CD4-positive, alpha-beta memory T cell (primary cell): ENCODE measurements at regions not wholly inside any gene's neighbourhood (a gene's known extent, or its start where the extent isn't known, plus 50 kb on each side); places are given as distances from the start of the nearest gene placed in this dataset.

Experiments
- CTCF ChIA-PET: fragments of 350-600 bp; sonication (Branson Sonifier 250); formaldehyde crosslinking; loops from one replicate; lab custom pipeline; 2021; ENCODE audit warnings: inconsistent platforms; ENCODE audit not compliant: partially characterized antibody; lab: Charles Lee
- POLR2A ChIA-PET: fragments of 350-600 bp; sonication (Branson Sonifier 250); formaldehyde crosslinking; loops from one replicate; lab custom pipeline; 2021; ENCODE audit not compliant: partially characterized antibody; lab: Charles Lee
- DNase-seq, 5 donors: peaks; one replicate each; pipeline versions ENCODE4 v3.0.0 to v3.0.0-alpha.2; 2020 to 2022; ENCODE audit warnings: mixed read lengths in 1 of 5
- H3K27ac ChIP-seq: one replicate; pipeline ENCODE4 v1.7.0; 2013; ENCODE audit warnings: low read depth, low read length
- H3K27me3 ChIP-seq: 2 replicates; pipeline ENCODE4 v1.7.0; 2013; ENCODE audit warnings: mild to moderate bottlenecking, low read length, moderate library complexity; ENCODE audit not compliant: insufficient read depth
- H3K36me3 ChIP-seq: 2 replicates; pipeline ENCODE4 v1.7.0; 2013; ENCODE audit warnings: mild to moderate bottlenecking, low read length, moderate library complexity; ENCODE audit not compliant: insufficient read depth
- H3K4me1 ChIP-seq: 2 replicates; pipeline ENCODE4 v1.7.0; 2013; ENCODE audit warnings: mild to moderate bottlenecking, low read length, moderate library complexity; ENCODE audit not compliant: insufficient read depth
- H3K4me3 ChIP-seq, 2 donors: one replicate each; pipeline ENCODE4 v1.7.0; 2013; ENCODE audit warnings: low read length in 2 of 2, mild to moderate bottlenecking in 1 of 2
- H3K9me3 ChIP-seq, 2 donors: one replicate each; pipeline ENCODE4 v1.7.0; 2013; ENCODE audit warnings: low read length in 2 of 2, control low read depth in 1 of 2; ENCODE audit not compliant: control insufficient read depth in 1 of 2
- H3K27ac Mint-ChIP-seq, 7 donors: one replicate each; pipeline ENCODE4 v1.8.0; 2020 to 2021; ENCODE audit warnings: mixed read lengths in 7 of 7, mild to moderate bottlenecking in 6 of 7, inconsistent platforms in 3 of 7, moderate library complexity in 3 of 7
- H3K27me3 Mint-ChIP-seq, 2 donors: one replicate each; pipeline ENCODE4 v1.8.0; 2020 to 2021; ENCODE audit warnings: mixed read lengths in 2 of 2
- H3K36me3 Mint-ChIP-seq, 2 donors: one replicate each; pipeline ENCODE4 v1.8.0; 2020 to 2021; ENCODE audit warnings: mixed read lengths in 2 of 2, inconsistent platforms in 1 of 2, mild to moderate bottlenecking in 1 of 2
- H3K4me1 Mint-ChIP-seq, 4 donors: one replicate each; pipeline ENCODE4 v1.8.0; 2020 to 2021; ENCODE audit warnings: mixed read lengths in 4 of 4, mild to moderate bottlenecking in 1 of 4
- H3K4me3 Mint-ChIP-seq, 8 donors: one replicate each; pipeline ENCODE4 v1.8.0; 2020 to 2021; ENCODE audit warnings: mixed read lengths in 8 of 8, mild to moderate bottlenecking in 7 of 8, moderate library complexity in 6 of 8, inconsistent platforms in 3 of 8
- H3K9me3 Mint-ChIP-seq, 8 donors: one replicate each; pipeline ENCODE4 v1.8.0; 2020 to 2021; ENCODE audit warnings: mixed read lengths in 8 of 8, mild to moderate bottlenecking in 5 of 8, inconsistent platforms in 3 of 8, moderate library complexity in 1 of 8
- intact Hi-C: fragments of 100-400 bp; cut with micrococcal nuclease; formaldehyde crosslinking; loops from one replicate; pipeline ENCODE4 v1.15.1; 2023

GRCh38 chr13:62932256-62932883, 1516.7 kb upstream of the PCDH20 start:
- no peak overlapping the region for H3K4me3 ChIP-seq
- ChIA-PET POLR2A (no interaction called here), CTCF (no interaction called here)
- no peaks in the 10 kb centered on the region for H3K4me1 Mint-ChIP-seq
- H3K27ac ChIP-seq = no peak overlapping the region
- intact Hi-C loops = no loop called here
- H3K36me3 Mint-ChIP-seq = no peaks in the 10 kb centered on the region
- H3K9me3 Mint-ChIP-seq = peaks cover 0 to 13% (median 6%) of the 10 kb centered on the region in 8 donors
- no peaks in the 10 kb centered on the region for H3K36me3 ChIP-seq
- no peak for DNase-seq
- H3K27me3 ChIP-seq = no peaks in the 10 kb centered on the region
- no peak overlapping the region for H3K4me3 Mint-ChIP-seq
- no peaks in the 10 kb centered on the region for H3K4me1 ChIP-seq
- H3K27ac Mint-ChIP-seq = no peak overlapping the region
- peaks cover 0 to 3% of the 10 kb centered on the region in 2 donors for H3K9me3 ChIP-seq
- no peaks in the 10 kb centered on the region for H3K27me3 Mint-ChIP-seq

- intact Hi-C loops = no loop called here
- Mint-ChIP-seq H3K4me3 (no peak overlapping the region), H3K27me3 (no peaks in the 10 kb centered on the region), H3K4me1 (no peaks in the 10 kb centered on the region), H3K9me3 (peaks cover 0 to 13% (median 8%) of the 10 kb centered on the region in 8 donors), H3K27ac (no peak overlapping the region), H3K36me3 (no peaks in the 10 kb centered on the region)
- H3K27me3 ChIP-seq = no peaks in the 10 kb centered on the region
- no peaks in the 10 kb centered on the region for H3K4me1 ChIP-seq
- DNase-seq = no peak
- H3K36me3 ChIP-seq = no peaks in the 10 kb centered on the region
- CTCF ChIA-PET = no interaction called here
- POLR2A ChIA-PET = no interaction called here
- H3K9me3 ChIP-seq = peaks cover 0 to 3% of the 10 kb centered on the region in 2 donors
- H3K4me3 ChIP-seq = no peak overlapping the region
- no peak overlapping the region for H3K27ac ChIP-seq
These were observed 1516.2 kb upstream of the PCDH20 start for GRCh38 chr13:62931853-62932252.

- Mint-ChIP-seq H3K27me3 (no peaks in the 10 kb centered on the region), H3K36me3 (no peaks in the 10 kb centered on the region), H3K4me3 (no peak overlapping the region), H3K9me3 (peaks cover 0 to 16% (median 5%) of the 10 kb centered on the region in 8 donors), H3K4me1 (no peaks in the 10 kb centered on the region), H3K27ac (no peak overlapping the region)
- DNase-seq = no peak
- Histone ChIP-seq H3K4me1 (no peaks in the 10 kb centered on the region), H3K27me3 (no peaks in the 10 kb centered on the region), H3K36me3 (no peaks in the 10 kb centered on the region), H3K4me3 (no peak overlapping the region), H3K27ac (no peak overlapping the region), H3K9me3 (peaks cover 0 to 3% of the 10 kb centered on the region in 2 donors)
- intact Hi-C loops = no loop called here
- POLR2A ChIA-PET = no interaction called here
- CTCF ChIA-PET = no interaction called here
These were observed 1508.7 kb upstream of the PCDH20 start for GRCh38 chr13:62924395-62924794.

- intact Hi-C loops = no loop called here
These were observed 1504.5 kb upstream of the PCDH20 start for GRCh38 chr13:62920159-62920558.

GRCh38 chr13:62919491-62919890, 1503.8 kb upstream of the PCDH20 start:
- intact Hi-C loops = no loop called here
- Histone ChIP-seq H3K4me3 (no peak overlapping the region), H3K4me1 (no peaks in the 10 kb centered on the region), H3K27me3 (no peaks in the 10 kb centered on the region), H3K9me3 (no peaks in the 10 kb centered on the region), H3K36me3 (no peaks in the 10 kb centered on the region), H3K27ac (no peak overlapping the region)
- Mint-ChIP-seq H3K4me1 (no peaks in the 10 kb centered on the region), H3K4me3 (no peak overlapping the region), H3K27me3 (no peaks in the 10 kb centered on the region), H3K36me3 (no peaks in the 10 kb centered on the region), H3K27ac (no peak overlapping the region), H3K9me3 (peaks cover 0 to 20% (median 6%) of the 10 kb centered on the region in 8 donors)
- ChIA-PET CTCF (no interaction called here), POLR2A (no interaction called here)
- no peak for DNase-seq

More at GRCh38 chr13:62920159-62920558, 1504.5 kb upstream of the PCDH20 start:
- Mint-ChIP-seq H3K27ac (no peak overlapping the region), H3K27me3 (no peaks in the 10 kb centered on the region), H3K9me3 (peaks cover 0 to 14% (median 4%) of the 10 kb centered on the region in 8 donors), H3K36me3 (no peaks in the 10 kb centered on the region), H3K4me3 (no peak overlapping the region), H3K4me1 (no peaks in the 10 kb centered on the region)
- Histone ChIP-seq H3K27me3 (no peaks in the 10 kb centered on the region), H3K4me3 (no peak overlapping the region), H3K4me1 (no peaks in the 10 kb centered on the region), H3K36me3 (no peaks in the 10 kb centered on the region), H3K27ac (no peak overlapping the region), H3K9me3 (no peaks in the 10 kb centered on the region)
- no peak for DNase-seq
- ChIA-PET POLR2A (no interaction called here), CTCF (no interaction called here)

GRCh38 chr13:62910541-62911060, 1495.0 kb upstream of the PCDH20 start:
- Mint-ChIP-seq H3K4me1 (no peaks in the 10 kb centered on the region), H3K4me3 (no peak overlapping the region), H3K36me3 (no peaks in the 10 kb centered on the region), H3K9me3 (peaks cover 0 to 18% (median 10%) of the 10 kb centered on the region in 8 donors), H3K27ac (no peak overlapping the region), H3K27me3 (no peaks in the 10 kb centered on the region)
- Histone ChIP-seq H3K4me1 (no peaks in the 10 kb centered on the region), H3K4me3 (no peak overlapping the region), H3K27ac (no peak overlapping the region), H3K36me3 (no peaks in the 10 kb centered on the region), H3K9me3 (no peaks in the 10 kb centered on the region), H3K27me3 (no peaks in the 10 kb centered on the region)
- intact Hi-C loops = no loop called here
- ChIA-PET POLR2A (no interaction called here), CTCF (no interaction called here)
- DNase-seq = no peak

- H3K4me1 ChIP-seq = no peaks in the 10 kb centered on the region
- ChIA-PET POLR2A (no interaction called here), CTCF (no interaction called here)
- H3K4me1 Mint-ChIP-seq = no peaks in the 10 kb centered on the region
- no peaks in the 10 kb centered on the region for H3K36me3 Mint-ChIP-seq
- peaks cover 0 to 14% (median 4%) of the 10 kb centered on the region in 8 donors for H3K9me3 Mint-ChIP-seq
- no peaks in the 10 kb centered on the region for H3K9me3 ChIP-seq
- intact Hi-C loops = no loop called here
- no peak overlapping the region for H3K27ac Mint-ChIP-seq
- no peak overlapping the region for H3K4me3 Mint-ChIP-seq
- H3K36me3 ChIP-seq = no peaks in the 10 kb centered on the region
- H3K27me3 ChIP-seq = no peaks in the 10 kb centered on the region
- no peak for DNase-seq
- no peaks in the 10 kb centered on the region for H3K27me3 Mint-ChIP-seq
- no peak overlapping the region for H3K4me3 ChIP-seq
- H3K27ac ChIP-seq = no peak overlapping the region
These were observed 1492.7 kb upstream of the PCDH20 start for GRCh38 chr13:62908321-62908720.
